HCT116 (cell line): ENCODE measurements at regions not wholly inside any gene's neighbourhood (a gene's known extent, or its start where the extent isn't known, plus 50 kb on each side); places are given as distances from the start of the nearest gene placed in this dataset.

Source experiments
- ATAC-seq: fragments of 200-7000 bp; cut with Tn5 transposase; 2 replicates; pipeline ENCODE4 v1.9.1; 2020; ENCODE audit warnings: mild to moderate bottlenecking, moderate library complexity
- BruUV-seq: library from RNA; stranded (reverse); fragments of 400-500 nt; replicated peaks from 2 replicates; lab custom pipeline; 2021; lab: Mats Ljungman, UMichigan
- CTCF ChIA-PET: fragments of 300-600 bp; sonication (Branson Sonifier 250); formaldehyde crosslinking; loops from one replicate; lab custom pipeline; 2021; ENCODE audit warnings: antibody characterized with exemption; lab: Charles Lee
- POLR2A ChIA-PET: fragments of 300-600, 350-600 bp; sonication (Branson Sonifier 250); formaldehyde crosslinking; loops from one replicate; lab custom pipeline; 2021; ENCODE audit warnings: antibody characterized with exemption; lab: Charles Lee
- RAD21 ChIA-PET, 2 experiments: fragments of 300-600 bp; sonication (Branson Sonifier 250); formaldehyde crosslinking; loops; one replicate each; lab custom pipeline; 2023; ENCODE audit warnings: low total read pairs in 2 of 2; ENCODE audit not compliant: uncharacterized antibody in 2 of 2, unreplicated experiment in 2 of 2, low non-redundant PET in 1 of 2; lab: Charles Lee
- DNase-seq: peaks from one replicate; pipeline ENCODE4 v3.0.0-alpha.2; 2010; ENCODE audit warnings: low read depth, low spot score
- H2AFZ ChIP-seq: fragments of 200-600 bp; shearing (Covaris generic), sonication (generic); 2 replicates; pipeline ENCODE4 v1.6.1; 2017; ENCODE audit warnings: low read depth, mixed run types, mixed read lengths, antibody characterized with exemption, low read length; ENCODE audit not compliant: poor library complexity, severe bottlenecking
- H3K27ac ChIP-seq: 2 replicates; pipeline ENCODE4 v1.5.1; 2012; ENCODE audit warnings: low read depth, low read length
- H3K27me3 ChIP-seq: fragments of 200-600 bp; sonication (generic); 2 replicates; pipeline ENCODE4 v1.6.1; 2016; ENCODE audit warnings: mixed run types, low read length, mixed read lengths; ENCODE audit not compliant: insufficient read depth
- H3K36me3 ChIP-seq, 2 experiments: fragments of 200-500 bp in 1 of 2; fragments of 200-600 bp in 1 of 2; sonication (Bioruptor generic) in 1 of 2; sonication (generic) in 1 of 2; 2 replicates each; pipeline versions ENCODE4 v1.5.1 to v1.6.1; 2014 to 2016; ENCODE audit warnings: low read length in 2 of 2, inconsistent platforms in 1 of 2, mixed read lengths in 1 of 2, mixed run types in 1 of 2; ENCODE audit not compliant: insufficient read depth in 2 of 2, control insufficient read depth in 1 of 2
- H3K4me1 ChIP-seq, 2 experiments: fragments of 200-600 bp in 1 of 2; sonication (generic) in 1 of 2; 2 replicates each; pipeline versions ENCODE4 v1.5.1 to v1.6.1; 2012 to 2017; ENCODE audit warnings: low read length in 2 of 2, inconsistent platforms in 1 of 2, mild to moderate bottlenecking in 1 of 2, mixed read lengths in 1 of 2, mixed run types in 1 of 2, moderate library complexity in 1 of 2; ENCODE audit not compliant: insufficient read depth in 2 of 2, control insufficient read depth in 1 of 2
- H3K4me2 ChIP-seq: fragments of 200-600 bp; sonication (generic); 2 replicates; pipeline ENCODE4 v1.6.1; 2017; ENCODE audit warnings: mixed run types, low read length, mixed read lengths
- H3K4me3 ChIP-seq, 2 experiments: fragments of 200-600 bp in 1 of 2; sonication (generic) in 1 of 2; replicated peaks in 1 of 2; 2 replicates each; pipeline ENCODE4 v1.5.1; 2011 to 2016; ENCODE audit warnings: low read length in 2 of 2, control low read depth in 1 of 2, low read depth in 1 of 2, mild to moderate bottlenecking in 1 of 2, mixed read lengths in 1 of 2, mixed run types in 1 of 2
- H3K79me2 ChIP-seq: fragments of 200-600 bp; sonication (generic); 2 replicates; pipeline ENCODE4 v1.6.1; 2017; ENCODE audit warnings: mild to moderate bottlenecking, mixed run types, low read length, moderate library complexity, mixed read lengths; ENCODE audit not compliant: insufficient read depth
- H3K9ac ChIP-seq: fragments of 200-600 bp; sonication (generic); 2 replicates; pipeline ENCODE4 v1.6.1; 2016; ENCODE audit warnings: low read length, mixed read lengths
- H3K9me2 ChIP-seq: fragments of 200-600 bp; sonication (generic), shearing (Covaris generic); 2 replicates; pipeline ENCODE4 v1.6.1; 2017; ENCODE audit warnings: mixed run types, mild to moderate bottlenecking, moderate library complexity; ENCODE audit not compliant: insufficient read depth
- H3K9me3 ChIP-seq, 2 experiments: fragments of 200-500 bp in 1 of 2; fragments of 200-600 bp in 1 of 2; sonication (Bioruptor generic) in 1 of 2; sonication (generic) in 1 of 2; 2 replicates each; pipeline ENCODE4 v1.6.1; 2014 to 2017; ENCODE audit warnings: low read length in 2 of 2, mixed read lengths in 2 of 2, inconsistent platforms in 1 of 2, low read depth in 1 of 2, mild to moderate bottlenecking in 1 of 2, mixed run types in 1 of 2, moderate library complexity in 1 of 2; ENCODE audit not compliant: control insufficient read depth in 1 of 2, insufficient read depth in 1 of 2
- H4K20me1 ChIP-seq: fragments of 200-600 bp; sonication (generic), shearing (Covaris generic); 2 replicates; pipeline ENCODE4 v1.6.1; 2017; ENCODE audit warnings: mixed run types, mild to moderate bottlenecking, moderate library complexity; ENCODE audit not compliant: insufficient read depth
- CBX3 ChIP-seq: IDR thresholded peaks from 2 replicates; pipeline ENCODE4 v1.6.1; 2012; ENCODE audit warnings: low read depth
- CEBPB ChIP-seq: IDR thresholded peaks from 2 replicates; pipeline ENCODE4 v1.6.1; 2012; ENCODE audit warnings: low read depth
- EGR1 ChIP-seq: IDR thresholded peaks from 2 replicates; pipeline ENCODE4 v1.6.1; 2012; ENCODE audit warnings: low read depth
- EZH2phosphoT487 ChIP-seq: fragments of 200-600 bp; IDR thresholded peaks from 2 replicates; pipeline ENCODE4 v1.6.1; 2018; ENCODE audit warnings: antibody characterized with exemption, borderline replicate concordance
- FOSL1 ChIP-seq: IDR thresholded peaks from 2 replicates; pipeline ENCODE4 v1.6.1; 2012; ENCODE audit warnings: low read depth
- POLR2AphosphoS5 ChIP-seq: IDR thresholded peaks from 2 replicates; pipeline ENCODE4 v1.6.1; 2011; ENCODE audit warnings: mild to moderate bottlenecking, low read depth, low read length, moderate library complexity
- REST ChIP-seq: IDR thresholded peaks from 2 replicates; pipeline ENCODE4 v1.6.1; 2012; ENCODE audit warnings: low read depth
- SIN3A ChIP-seq: IDR thresholded peaks from 2 replicates; pipeline ENCODE4 v1.6.1; 2012; ENCODE audit warnings: low read depth
- YY1 ChIP-seq: IDR thresholded peaks from 2 replicates; pipeline ENCODE4 v1.6.1; 2011; ENCODE audit warnings: low read length, low read depth, moderate library complexity, mild to moderate bottlenecking; ENCODE audit not compliant: insufficient replicate concordance; ENCODE audit errors: extremely low read depth
- ZFX ChIP-seq: fragments of 450-650 bp; IDR thresholded peaks from 2 replicates; pipeline ENCODE4 v1.6.1; 2017
- intact Hi-C: fragments of 100-400 bp; cut with micrococcal nuclease; formaldehyde crosslinking; loops from 2 replicates; pipeline ENCODE4 v1.10.0; 2022
- TF ChIP-seq, protein P1 (sequence below): IDR thresholded peaks from 2 replicates; pipeline ENCODE4 v1.6.1; 2011; ENCODE audit warnings: mild to moderate bottlenecking, low read length, moderate library complexity; ENCODE audit not compliant: insufficient replicate concordance; ENCODE audit errors: extremely low read depth

DNA sequence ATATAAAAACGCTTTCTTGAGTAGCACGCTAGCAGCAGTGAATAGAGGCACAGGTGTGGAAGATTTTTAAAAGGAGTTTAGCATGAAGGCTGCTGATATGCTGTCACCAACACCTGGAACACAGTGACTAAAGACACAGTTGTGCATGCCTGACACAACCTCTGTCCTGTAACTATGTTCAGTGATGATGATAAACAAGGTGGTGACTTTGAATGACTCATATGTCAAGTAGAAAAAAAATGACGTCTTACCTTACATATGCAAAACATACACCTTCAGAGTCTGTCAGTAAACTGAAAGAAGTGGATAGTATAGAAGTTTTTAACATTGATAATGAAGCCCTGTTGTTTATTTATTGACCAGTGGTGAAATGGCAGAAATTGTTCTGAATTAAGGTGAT, 66.2 kb upstream of the ADCY2 start:
- RAD21 ChIA-PET, result no interaction called here
- Histone ChIP-seq H3K4me1 (no peaks in the 10 kb centered on the region), H3K9me2 (no peaks in the 10 kb centered on the region), H3K36me3 (no peaks in the 10 kb centered on the region), H4K20me1 (no peaks in the 10 kb centered on the region), H3K79me2 (no peaks in the 10 kb centered on the region), H3K4me3 (no peak overlapping the region), H3K9me3 (peaks cover 17% of the 10 kb centered on the region in 2 experiments; a peak in 2 of 4 replicates), H3K27ac (no peak overlapping the region), H3K9ac (no peak overlapping the region), H3K4me2 (no peak overlapping the region), H3K27me3 (no peaks in the 10 kb centered on the region), H2AFZ (no peak overlapping the region)
- BruUV-seq, result no TSS peak
- intact Hi-C loops, result no loop called here
- ATAC-seq, result no peak
- CTCF ChIA-PET, result no interaction called here
- POLR2A ChIA-PET, result no interaction called here
- no peak for DNase-seq
- TF ChIP-seq CEBPB, result no peak
- no peak for TF ChIP-seq EZH2phosphoT487
- no peak for TF ChIP-seq YY1
- TF ChIP-seq EGR1, result no peak
- no peak for TF ChIP-seq REST

GRCh38 chr5:7330256-7330655, 65.7 kb upstream of the ADCY2 start:
- intact Hi-C loops, result no loop called here
- H3K9me3 ChIP-seq, result peaks cover 17% of the 10 kb centered on the region in 2 experiments; a peak in 2 of 4 replicates
- H2AFZ ChIP-seq, result no peak overlapping the region
- no peak overlapping the region for H3K4me3 ChIP-seq
- ATAC-seq (no peak), DNase-seq (no peak)
- no peak overlapping the region for H3K4me2 ChIP-seq
- ChIA-PET POLR2A (no interaction called here), RAD21 (no interaction called here), CTCF (no interaction called here)
- H4K20me1 ChIP-seq, result no peaks in the 10 kb centered on the region
- H3K27me3 ChIP-seq, result no peaks in the 10 kb centered on the region
- no peak overlapping the region for H3K27ac ChIP-seq
- no peaks in the 10 kb centered on the region for H3K36me3 ChIP-seq
- TF ChIP-seq POLR2AphosphoS5, result no peak
- TF ChIP-seq SIN3A, result no peak
- no peak for TF ChIP-seq ZFX
- no peak for TF ChIP-seq YY1
- no peak for TF ChIP-seq FOSL1
- TF ChIP-seq, protein P1, sequence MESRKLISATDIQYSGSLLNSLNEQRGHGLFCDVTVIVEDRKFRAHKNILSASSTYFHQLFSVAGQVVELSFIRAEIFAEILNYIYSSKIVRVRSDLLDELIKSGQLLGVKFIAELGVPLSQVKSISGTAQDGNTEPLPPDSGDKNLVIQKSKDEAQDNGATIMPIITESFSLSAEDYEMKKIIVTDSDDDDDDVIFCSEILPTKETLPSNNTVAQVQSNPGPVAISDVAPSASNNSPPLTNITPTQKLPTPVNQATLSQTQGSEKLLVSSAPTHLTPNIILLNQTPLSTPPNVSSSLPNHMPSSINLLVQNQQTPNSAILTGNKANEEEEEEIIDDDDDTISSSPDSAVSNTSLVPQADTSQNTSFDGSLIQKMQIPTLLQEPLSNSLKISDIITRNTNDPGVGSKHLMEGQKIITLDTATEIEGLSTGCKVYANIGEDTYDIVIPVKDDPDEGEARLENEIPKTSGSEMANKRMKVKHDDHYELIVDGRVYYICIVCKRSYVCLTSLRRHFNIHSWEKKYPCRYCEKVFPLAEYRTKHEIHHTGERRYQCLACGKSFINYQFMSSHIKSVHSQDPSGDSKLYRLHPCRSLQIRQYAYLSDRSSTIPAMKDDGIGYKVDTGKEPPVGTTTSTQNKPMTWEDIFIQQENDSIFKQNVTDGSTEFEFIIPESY, result no peak
- no peak for TF ChIP-seq EGR1
- TF ChIP-seq CBX3, result no peak
- H3K9me2 ChIP-seq, result no peaks in the 10 kb centered on the region
- BruUV-seq, result no TSS peak
- H3K79me2 ChIP-seq, result no peaks in the 10 kb centered on the region
- no peaks in the 10 kb centered on the region for H3K4me1 ChIP-seq
- no peak overlapping the region for H3K9ac ChIP-seq
